MM.1S (cell line): ENCODE measurements at regions not wholly inside any gene's neighbourhood (a gene's known extent, or its start where the extent isn't known, plus 50 kb on each side); places are given as distances from the start of the nearest gene placed in this dataset.

Experiments used
- DNase-seq: peaks from one replicate; pipeline ENCODE4 v3.0.0-alpha.2; 2015
- H2AFZ ChIP-seq: fragments of 300-600 bp; sonication (generic); 2 replicates; pipeline ENCODE4 v1.6.0; 2016; ENCODE audit warnings: antibody characterized with exemption, low read length
- H3F3A ChIP-seq: fragments of 300-600 bp; sonication (generic); 2 replicates; pipeline ENCODE4 v1.6.1; 2016; ENCODE audit warnings: mild to moderate bottlenecking, antibody characterized with exemption, low read length, moderate library complexity, mixed read lengths; ENCODE audit not compliant: insufficient read depth
- H3K27ac ChIP-seq: fragments of 300-600 bp; sonication (generic); 2 replicates; pipeline ENCODE4 v1.5.1; 2016; ENCODE audit warnings: mild to moderate bottlenecking, low read length
- H3K27me3 ChIP-seq: fragments of 300-600 bp; sonication (generic); replicated peaks from 2 replicates; pipeline ENCODE4 v1.6.0; 2016; ENCODE audit warnings: low read length; ENCODE audit not compliant: insufficient read depth
- H3K36me3 ChIP-seq: fragments of 300-600 bp; sonication (generic); replicated peaks from 2 replicates; pipeline ENCODE4 v1.6.1; 2016; ENCODE audit warnings: mild to moderate bottlenecking, low read length, mixed read lengths; ENCODE audit not compliant: insufficient read depth
- H3K4me1 ChIP-seq: fragments of 300-600 bp; sonication (generic); 2 replicates; pipeline ENCODE4 v1.6.1; 2016; ENCODE audit warnings: low read length, mixed read lengths
- H3K4me2 ChIP-seq: fragments of 300-600 bp; sonication (generic); 2 replicates; pipeline ENCODE4 v1.6.0; 2016; ENCODE audit warnings: low read depth, low read length
- H3K4me3 ChIP-seq: fragments of 300-600 bp; sonication (generic); 2 replicates; pipeline ENCODE4 v1.5.1; 2016; ENCODE audit warnings: low read length, mixed read lengths
- H3K79me2 ChIP-seq: fragments of 300-600 bp; sonication (generic); 2 replicates; pipeline ENCODE4 v1.6.1; 2016; ENCODE audit warnings: mixed run types, low read length, mixed read lengths
- H3K9ac ChIP-seq: fragments of 300-600 bp; sonication (generic); 2 replicates; pipeline ENCODE4 v1.6.1; 2016; ENCODE audit warnings: low read length, mixed read lengths
- H3K9me2 ChIP-seq: fragments of 300-600 bp; sonication (generic); replicated peaks from 2 replicates; pipeline ENCODE4 v1.6.1; 2016; ENCODE audit warnings: mild to moderate bottlenecking, low read length, mixed read lengths; ENCODE audit not compliant: insufficient read depth
- H3K9me3 ChIP-seq: fragments of 300-600 bp; sonication (generic); replicated peaks from 2 replicates; pipeline ENCODE4 v1.6.1; 2016; ENCODE audit warnings: mild to moderate bottlenecking, low read length, mixed read lengths; ENCODE audit not compliant: insufficient read depth
- H4K20me1 ChIP-seq: fragments of 300-600 bp; sonication (generic); 2 replicates; pipeline ENCODE4 v1.6.1; 2016; ENCODE audit warnings: mild to moderate bottlenecking, low read length, moderate library complexity, mixed read lengths; ENCODE audit not compliant: insufficient read depth
- EZH2 ChIP-seq: fragments of 300-600 bp; sonication (generic); optimal IDR thresholded peaks from 2 replicates; pipeline ENCODE3; 2017; ENCODE audit warnings: low read depth, mild to moderate bottlenecking, antibody characterized with exemption, low read length, mixed read lengths
- EZH2phosphoT487 ChIP-seq: fragments of 300-600 bp; sonication (generic); IDR thresholded peaks from 2 replicates; pipeline ENCODE4 v1.6.1; 2018; ENCODE audit warnings: antibody characterized with exemption, low read length
- TF ChIP-seq, protein P1 (sequence below): fragments of 300-600 bp; sonication (generic); IDR thresholded peaks from 2 replicates; pipeline ENCODE4 v1.5.1; 2016; ENCODE audit warnings: antibody characterized with exemption, low read length, mixed read lengths

- no peak overlapping the region for H3K9ac ChIP-seq
- H3K4me1 ChIP-seq = no peaks in the 10 kb centered on the region
- DNase-seq = no peak
- no peak overlapping the region for H3K4me2 ChIP-seq
- H3K27me3 ChIP-seq = no peaks in the 10 kb centered on the region
- no peak overlapping the region for H3K27ac ChIP-seq
- no peak overlapping the region for H3K4me3 ChIP-seq
- 0 out of 2 replicates have a peak, but pooled peaks cover 4% of the 10 kb centered on the region for H3F3A ChIP-seq
- no peaks in the 10 kb centered on the region for H3K79me2 ChIP-seq
- TF ChIP-seq, protein P1, sequence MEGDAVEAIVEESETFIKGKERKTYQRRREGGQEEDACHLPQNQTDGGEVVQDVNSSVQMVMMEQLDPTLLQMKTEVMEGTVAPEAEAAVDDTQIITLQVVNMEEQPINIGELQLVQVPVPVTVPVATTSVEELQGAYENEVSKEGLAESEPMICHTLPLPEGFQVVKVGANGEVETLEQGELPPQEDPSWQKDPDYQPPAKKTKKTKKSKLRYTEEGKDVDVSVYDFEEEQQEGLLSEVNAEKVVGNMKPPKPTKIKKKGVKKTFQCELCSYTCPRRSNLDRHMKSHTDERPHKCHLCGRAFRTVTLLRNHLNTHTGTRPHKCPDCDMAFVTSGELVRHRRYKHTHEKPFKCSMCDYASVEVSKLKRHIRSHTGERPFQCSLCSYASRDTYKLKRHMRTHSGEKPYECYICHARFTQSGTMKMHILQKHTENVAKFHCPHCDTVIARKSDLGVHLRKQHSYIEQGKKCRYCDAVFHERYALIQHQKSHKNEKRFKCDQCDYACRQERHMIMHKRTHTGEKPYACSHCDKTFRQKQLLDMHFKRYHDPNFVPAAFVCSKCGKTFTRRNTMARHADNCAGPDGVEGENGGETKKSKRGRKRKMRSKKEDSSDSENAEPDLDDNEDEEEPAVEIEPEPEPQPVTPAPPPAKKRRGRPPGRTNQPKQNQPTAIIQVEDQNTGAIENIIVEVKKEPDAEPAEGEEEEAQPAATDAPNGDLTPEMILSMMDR = no peak
- no peak for TF ChIP-seq EZH2phosphoT487
- no peak for TF ChIP-seq EZH2
- H3K36me3 ChIP-seq = no peaks in the 10 kb centered on the region
- no peak overlapping the region for H2AFZ ChIP-seq
- no peaks in the 10 kb centered on the region for H4K20me1 ChIP-seq
- H3K9me3 ChIP-seq = no peaks in the 10 kb centered on the region
- no peaks in the 10 kb centered on the region for H3K9me2 ChIP-seq
These were observed 109.0 kb downstream of the JCAD start for GRCh38 chr10:29950391-29950790.

DNA sequence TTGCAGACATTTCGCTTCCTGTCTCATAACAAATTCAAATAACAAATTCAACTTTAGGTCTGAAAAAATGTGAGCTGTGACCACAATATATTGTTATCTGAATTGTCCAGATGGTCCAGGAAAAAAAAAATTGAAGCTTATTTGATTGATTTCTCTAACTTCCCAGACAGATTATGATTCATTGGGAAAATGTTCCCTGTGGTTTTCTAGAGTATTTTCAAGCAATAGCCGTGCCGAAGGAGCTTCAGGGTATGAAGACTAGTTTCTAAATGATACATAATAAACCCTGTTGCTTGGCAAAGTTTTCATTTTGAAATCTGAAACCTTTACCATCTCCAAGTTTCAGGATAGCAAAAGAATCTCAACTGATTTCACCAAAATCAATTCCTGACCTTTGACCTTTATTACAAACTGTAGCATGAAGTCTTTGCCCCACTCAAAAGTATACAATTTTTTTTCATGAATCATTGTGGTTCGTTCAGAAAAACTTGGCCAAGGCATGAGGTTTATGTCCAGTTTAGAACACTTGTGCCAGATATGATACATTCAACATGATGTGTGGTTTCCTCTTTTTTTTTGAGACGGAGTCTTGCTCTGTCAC lies 109.9 kb downstream of the JCAD start:
- peak; percentile 28 for DNase-seq
- H3K9ac ChIP-seq = no peak overlapping the region
- H3K36me3 ChIP-seq = no peaks in the 10 kb centered on the region
- H3F3A ChIP-seq = 0 out of 2 replicates have a peak, but pooled peaks cover 4% of the 10 kb centered on the region
- H3K27ac ChIP-seq = peak overlapping the region; percentile 30; the same call in 1 of the 2 replicates
- H3K79me2 ChIP-seq = no peaks in the 10 kb centered on the region
- H3K9me3 ChIP-seq = no peaks in the 10 kb centered on the region
- peak overlapping the region; percentile 17; the same call in 1 of the 2 replicates for H3K4me2 ChIP-seq
- no peak for TF ChIP-seq EZH2
- TF ChIP-seq EZH2phosphoT487 = no peak
- TF ChIP-seq, protein P1 = no peak
- H3K4me1 ChIP-seq = no peaks in the 10 kb centered on the region
- H3K4me3 ChIP-seq = no peak overlapping the region
- H4K20me1 ChIP-seq = no peaks in the 10 kb centered on the region
- no peaks in the 10 kb centered on the region for H3K27me3 ChIP-seq
- H2AFZ ChIP-seq = no peak overlapping the region
- H3K9me2 ChIP-seq = no peaks in the 10 kb centered on the region

DNA sequence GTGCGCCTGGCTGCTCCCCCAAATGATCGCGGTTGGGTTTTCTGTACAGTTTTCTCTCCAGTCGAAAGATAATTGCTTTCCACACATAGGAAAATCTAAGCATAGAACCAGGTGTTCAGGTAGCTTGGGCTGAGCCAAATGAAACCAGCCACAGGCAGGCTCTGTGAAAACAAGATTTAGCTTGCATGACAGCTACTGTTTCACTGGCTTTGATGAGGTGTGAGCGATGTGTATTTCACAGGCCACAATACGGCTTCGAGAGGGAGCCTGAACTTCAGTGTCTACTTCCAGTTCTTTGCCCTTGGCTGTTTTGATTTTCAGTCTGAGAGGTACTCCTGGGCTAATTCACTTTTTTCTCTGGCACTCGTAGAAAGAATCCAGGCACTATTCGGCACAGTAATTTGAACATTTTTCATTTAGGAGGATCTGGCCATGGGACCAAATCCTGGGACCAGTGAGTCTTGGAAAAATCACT lies 110.5 kb downstream of the JCAD start:
- H3F3A ChIP-seq = 0 out of 2 replicates have a peak, but pooled peaks cover 4% of the 10 kb centered on the region
- no peaks in the 10 kb centered on the region for H3K79me2 ChIP-seq
- no peaks in the 10 kb centered on the region for H3K36me3 ChIP-seq
- H4K20me1 ChIP-seq = no peaks in the 10 kb centered on the region
- no peak overlapping the region for H3K9ac ChIP-seq
- peak overlapping the region; percentile 17; the same call in 1 of the 2 replicates for H3K4me2 ChIP-seq
- no peaks in the 10 kb centered on the region for H3K27me3 ChIP-seq
- no peaks in the 10 kb centered on the region for H3K9me2 ChIP-seq
- H3K4me1 ChIP-seq = no peaks in the 10 kb centered on the region
- peak; percentile 78 for DNase-seq
- no peak overlapping the region for H2AFZ ChIP-seq
- TF ChIP-seq EZH2phosphoT487 (no peak), EZH2 (no peak)
- TF ChIP-seq, protein P1 = no peak
- H3K9me3 ChIP-seq = no peaks in the 10 kb centered on the region
- no peak overlapping the region for H3K4me3 ChIP-seq
- H3K27ac ChIP-seq = peak overlapping the region; percentile 30; the same call in 1 of the 2 replicates
